ENCODE measurements at regions not wholly inside any gene's neighbourhood (a gene's known extent, or its start where the extent isn't known, plus 50 kb on each side); places are given as distances from the start of the nearest gene placed in this dataset.

GRCh38 chr9:119758241-119758640 lies 389.0 kb upstream of the BRINP1 start:
- TF ChIP-seq, protein P1, sequence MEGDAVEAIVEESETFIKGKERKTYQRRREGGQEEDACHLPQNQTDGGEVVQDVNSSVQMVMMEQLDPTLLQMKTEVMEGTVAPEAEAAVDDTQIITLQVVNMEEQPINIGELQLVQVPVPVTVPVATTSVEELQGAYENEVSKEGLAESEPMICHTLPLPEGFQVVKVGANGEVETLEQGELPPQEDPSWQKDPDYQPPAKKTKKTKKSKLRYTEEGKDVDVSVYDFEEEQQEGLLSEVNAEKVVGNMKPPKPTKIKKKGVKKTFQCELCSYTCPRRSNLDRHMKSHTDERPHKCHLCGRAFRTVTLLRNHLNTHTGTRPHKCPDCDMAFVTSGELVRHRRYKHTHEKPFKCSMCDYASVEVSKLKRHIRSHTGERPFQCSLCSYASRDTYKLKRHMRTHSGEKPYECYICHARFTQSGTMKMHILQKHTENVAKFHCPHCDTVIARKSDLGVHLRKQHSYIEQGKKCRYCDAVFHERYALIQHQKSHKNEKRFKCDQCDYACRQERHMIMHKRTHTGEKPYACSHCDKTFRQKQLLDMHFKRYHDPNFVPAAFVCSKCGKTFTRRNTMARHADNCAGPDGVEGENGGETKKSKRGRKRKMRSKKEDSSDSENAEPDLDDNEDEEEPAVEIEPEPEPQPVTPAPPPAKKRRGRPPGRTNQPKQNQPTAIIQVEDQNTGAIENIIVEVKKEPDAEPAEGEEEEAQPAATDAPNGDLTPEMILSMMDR (conservative IDR thresholded peaks at IDR 0.05; ENCODE audit: low read length): no peak
- TF ChIP-seq EZH2phosphoT487 (IDR thresholded peaks at IDR 0.05; ENCODE audit: borderline replicate concordance, low read depth, low read length): no peak

Measured in OCI-LY7 (cell line).